ENCODE measurements at regions not wholly inside any gene's neighbourhood (a gene's known extent, or its start where the extent isn't known, plus 50 kb on each side); places are given as distances from the start of the nearest gene placed in this dataset.

- H4K8ac ChIP-seq (ENCODE audit: low read depth, low read length): no peak overlapping the region
- no peak overlapping the region for H3K27ac ChIP-seq (ENCODE audit: low read depth, low read length)
- H3K79me2 ChIP-seq (ENCODE audit: control insufficient read depth, insufficient read depth, low read length, poor library complexity): no peaks in the 10 kb centered on the region
- no peak overlapping the region for H2BK5ac ChIP-seq (ENCODE audit: low read depth, low read length, poor library complexity)
- H3K4me3 ChIP-seq (ENCODE audit: low read depth, low read length): no peak overlapping the region
- H3K79me1 ChIP-seq (ENCODE audit: low read length): no peaks in the 10 kb centered on the region
- H4K12ac ChIP-seq (ENCODE audit: low read depth, low read length): no peak overlapping the region
- no peak overlapping the region for H2BK120ac ChIP-seq (ENCODE audit: insufficient read depth, low read length, poor library complexity)
- no peak overlapping the region for H2AK5ac ChIP-seq (ENCODE audit: low read length)
- H3K36me3 ChIP-seq (ENCODE audit: control insufficient read depth in 1 of 2, insufficient read depth in 2 of 2, low read length in 2 of 2): no peaks in the 10 kb centered on the region
- H3K9ac ChIP-seq (ENCODE audit: low read length): no peak overlapping the region
- H2BK12ac ChIP-seq (ENCODE audit: low read length): no peak overlapping the region
- no peak for DNase-seq
- H2AFZ ChIP-seq (ENCODE audit: insufficient read depth, low read length, poor library complexity): no peak overlapping the region
- no peak overlapping the region for H3K14ac ChIP-seq (ENCODE audit: low read length)
- no peak overlapping the region for H4K91ac ChIP-seq (ENCODE audit: low read depth, low read length)
- no peaks in the 10 kb centered on the region for H3K4me1 ChIP-seq (ENCODE audit: control insufficient read depth in 1 of 2, insufficient read depth in 2 of 2, low read length in 2 of 2)
- H3K4ac ChIP-seq (ENCODE audit: low read depth, low read length): no peak overlapping the region
- H3K4me2 ChIP-seq (ENCODE audit: low read length): no peak overlapping the region
- H3K18ac ChIP-seq (ENCODE audit: low read length): no peak overlapping the region
- no CpG with 5 or more reads among the region's 2 CpGs for WGBS (ENCODE audit: extremely low coverage, insufficient coverage, insufficient read length)
- H3K23ac ChIP-seq (ENCODE audit: low read length): no peak overlapping the region
- no peaks in the 10 kb centered on the region for H3K27me3 ChIP-seq (ENCODE audit: insufficient read depth, low read length)
- H3K9me3 ChIP-seq (ENCODE audit: insufficient read depth, low read depth, low read length): no peaks in the 10 kb centered on the region
These were observed 52.1 kb downstream of the CARTPT start for GRCh38 chr5:71771191-71771590.

GRCh38 chr5:71778678-71779276 is 59.7 kb downstream of the CARTPT start:
- no peak overlapping the region for H4K91ac ChIP-seq (ENCODE audit: low read depth, low read length)
- H2BK5ac ChIP-seq (ENCODE audit: low read depth, low read length, poor library complexity): no peak overlapping the region
- no peak overlapping the region for H3K14ac ChIP-seq (ENCODE audit: low read length)
- H3K27me3 ChIP-seq (ENCODE audit: insufficient read depth, low read length): no peaks in the 10 kb centered on the region
- no peak overlapping the region for H2AFZ ChIP-seq (ENCODE audit: insufficient read depth, low read length, poor library complexity)
- no peak overlapping the region for H3K9ac ChIP-seq (ENCODE audit: low read length)
- no peak overlapping the region for H2BK12ac ChIP-seq (ENCODE audit: low read length)
- no peak overlapping the region for H2BK120ac ChIP-seq (ENCODE audit: insufficient read depth, low read length, poor library complexity)
- H4K12ac ChIP-seq (ENCODE audit: low read depth, low read length): no peak overlapping the region
- no peak overlapping the region for H4K8ac ChIP-seq (ENCODE audit: low read depth, low read length)
- peaks cover 1% of the 10 kb centered on the region for H3K79me2 ChIP-seq (ENCODE audit: control insufficient read depth, insufficient read depth, low read length, poor library complexity)
- DNase-seq: no peak
- no peak overlapping the region for H3K4ac ChIP-seq (ENCODE audit: low read depth, low read length)
- WGBS (ENCODE audit: extremely low coverage, insufficient coverage, insufficient read length): no CpG with 5 or more reads among the region's 4 CpGs
- H2AK5ac ChIP-seq (ENCODE audit: low read length): no peak overlapping the region
- H3K79me1 ChIP-seq (ENCODE audit: low read length): no peaks in the 10 kb centered on the region
- no peak overlapping the region for H3K18ac ChIP-seq (ENCODE audit: low read length)
- H3K27ac ChIP-seq (ENCODE audit: low read depth, low read length): no peak overlapping the region
- H3K36me3 ChIP-seq (ENCODE audit: control insufficient read depth in 1 of 2, insufficient read depth in 2 of 2, low read length in 2 of 2): no peaks in the 10 kb centered on the region
- H3K23ac ChIP-seq (ENCODE audit: low read length): no peak overlapping the region
- H3K4me1 ChIP-seq (ENCODE audit: control insufficient read depth in 1 of 2, insufficient read depth in 2 of 2, low read length in 2 of 2): peaks cover 2% of the 10 kb centered on the region in 2 experiments
- no peak overlapping the region for H3K4me2 ChIP-seq (ENCODE audit: low read length)
- no peak overlapping the region for H3K4me3 ChIP-seq (ENCODE audit: low read depth, low read length)
- H3K9me3 ChIP-seq (ENCODE audit: insufficient read depth, low read depth, low read length): no peaks in the 10 kb centered on the region

GRCh38 chr5:71780597-71780996 is 61.5 kb downstream of the CARTPT start:
- Histone ChIP-seq H2AK5ac (ENCODE audit: low read length) (no peak overlapping the region), H3K14ac (ENCODE audit: low read length) (no peak overlapping the region), H3K79me1 (ENCODE audit: low read length) (no peaks in the 10 kb centered on the region), H3K4me3 (ENCODE audit: low read depth, low read length) (no peak overlapping the region), H3K4ac (ENCODE audit: low read depth, low read length) (no peak overlapping the region), H3K79me2 (ENCODE audit: control insufficient read depth, insufficient read depth, low read length, poor library complexity) (peaks cover 1% of the 10 kb centered on the region), H3K27me3 (ENCODE audit: insufficient read depth, low read length) (no peaks in the 10 kb centered on the region), H4K91ac (ENCODE audit: low read depth, low read length) (no peak overlapping the region), H3K4me1 (ENCODE audit: control insufficient read depth in 1 of 2, insufficient read depth in 2 of 2, low read length in 2 of 2) (peaks cover 2% of the 10 kb centered on the region in 2 experiments), H3K36me3 (ENCODE audit: control insufficient read depth in 1 of 2, insufficient read depth in 2 of 2, low read length in 2 of 2) (no peaks in the 10 kb centered on the region), H3K9me3 (ENCODE audit: insufficient read depth, low read depth, low read length) (no peaks in the 10 kb centered on the region), H4K12ac (ENCODE audit: low read depth, low read length) (no peak overlapping the region), H3K18ac (ENCODE audit: low read length) (no peak overlapping the region), H2BK12ac (ENCODE audit: low read length) (no peak overlapping the region), H2BK5ac (ENCODE audit: low read depth, low read length, poor library complexity) (no peak overlapping the region), H3K27ac (ENCODE audit: low read depth, low read length) (no peak overlapping the region), H2BK120ac (ENCODE audit: insufficient read depth, low read length, poor library complexity) (no peak overlapping the region), H4K8ac (ENCODE audit: low read depth, low read length) (no peak overlapping the region), H2AFZ (ENCODE audit: insufficient read depth, low read length, poor library complexity) (no peak overlapping the region), H3K9ac (ENCODE audit: low read length) (no peak overlapping the region), H3K4me2 (ENCODE audit: low read length) (no peak overlapping the region), H3K23ac (ENCODE audit: low read length) (no peak overlapping the region)
- no peak for DNase-seq
- no CpG with 5 or more reads among the region's 6 CpGs for WGBS (ENCODE audit: extremely low coverage, insufficient coverage, insufficient read length)

GRCh38 chr5:71782393-71782770 is 63.3 kb downstream of the CARTPT start:
- peaks cover 1% of the 10 kb centered on the region for H3K79me2 ChIP-seq (ENCODE audit: control insufficient read depth, insufficient read depth, low read length, poor library complexity)
- no peak overlapping the region for H4K91ac ChIP-seq (ENCODE audit: low read depth, low read length)
- no peak overlapping the region for H2AK5ac ChIP-seq (ENCODE audit: low read length)
- H3K27me3 ChIP-seq (ENCODE audit: insufficient read depth, low read length): no peaks in the 10 kb centered on the region
- no peak overlapping the region for H4K12ac ChIP-seq (ENCODE audit: low read depth, low read length)
- H2AFZ ChIP-seq (ENCODE audit: insufficient read depth, low read length, poor library complexity): no peak overlapping the region
- WGBS (ENCODE audit: extremely low coverage, insufficient coverage, insufficient read length): no CpG with 5 or more reads among the region's 3 CpGs
- peak overlapping the region; percentile 17 for H3K4me2 ChIP-seq (ENCODE audit: low read length)
- no peak overlapping the region for H3K9ac ChIP-seq (ENCODE audit: low read length)
- no peak overlapping the region for H2BK5ac ChIP-seq (ENCODE audit: low read depth, low read length, poor library complexity)
- H3K14ac ChIP-seq (ENCODE audit: low read length): no peak overlapping the region
- no peaks in the 10 kb centered on the region for H3K9me3 ChIP-seq (ENCODE audit: insufficient read depth, low read depth, low read length)
- H3K18ac ChIP-seq (ENCODE audit: low read length): no peak overlapping the region
- DNase-seq: no peak
- no peak overlapping the region for H3K4ac ChIP-seq (ENCODE audit: low read depth, low read length)
- no peak overlapping the region for H2BK120ac ChIP-seq (ENCODE audit: insufficient read depth, low read length, poor library complexity)
- H3K23ac ChIP-seq (ENCODE audit: low read length): no peak overlapping the region
- H3K79me1 ChIP-seq (ENCODE audit: low read length): no peaks in the 10 kb centered on the region
- no peak overlapping the region for H3K4me3 ChIP-seq (ENCODE audit: low read depth, low read length)
- peak overlapping the region; percentile 69 for H4K8ac ChIP-seq (ENCODE audit: low read depth, low read length)
- H2BK12ac ChIP-seq (ENCODE audit: low read length): no peak overlapping the region
- H3K27ac ChIP-seq (ENCODE audit: low read depth, low read length): no peak overlapping the region
- H3K36me3 ChIP-seq (ENCODE audit: control insufficient read depth in 1 of 2, insufficient read depth in 2 of 2, low read length in 2 of 2): no peaks in the 10 kb centered on the region
- H3K4me1 ChIP-seq (ENCODE audit: control insufficient read depth in 1 of 2, insufficient read depth in 2 of 2, low read length in 2 of 2): peaks cover 2% of the 10 kb centered on the region in 2 experiments

Measured in trophoblast cell (in vitro differentiated cells and primary cell).